ACC112 (cell line): ENCODE measurements at regions not wholly inside any gene's neighbourhood (a gene's known extent, or its start where the extent isn't known, plus 50 kb on each side); places are given as distances from the start of the nearest gene placed in this dataset.
A peak's percentile ranks its signal among the peaks of the same experiment; 100 is the strongest.

Experiments
- H2AFZ ChIP-seq: fragments of 200-600 bp; sonication (generic); one replicate; pipeline ENCODE4 v1.6.0; 2017; ENCODE audit warnings: antibody characterized with exemption, low read length; ENCODE audit not compliant: unreplicated experiment
- H3K27ac ChIP-seq: fragments of 200-600 bp; sonication (generic); 2 replicates; pipeline ENCODE4 v1.5.1; 2014; ENCODE audit warnings: low read depth, mild to moderate bottlenecking, antibody characterized with exemption, low read length, moderate library complexity
- H3K27me3 ChIP-seq: fragments of 200-600 bp; sonication (generic); 2 replicates; pipeline ENCODE4 v1.6.1; 2014; ENCODE audit warnings: mild to moderate bottlenecking, antibody characterized with exemption, low read length, moderate library complexity, mixed read lengths; ENCODE audit not compliant: insufficient read depth
- H3K36me3 ChIP-seq: fragments of 200-600 bp; sonication (generic); 2 replicates; pipeline ENCODE4 v1.6.1; 2016; ENCODE audit warnings: mild to moderate bottlenecking, antibody characterized with exemption, low read length, moderate library complexity, mixed read lengths; ENCODE audit not compliant: insufficient read depth
- H3K4me1 ChIP-seq: fragments of 200-600 bp; sonication (generic); one replicate; pipeline ENCODE4 v1.6.1; 2016; ENCODE audit warnings: low read length, mixed read lengths; ENCODE audit not compliant: insufficient read depth, unreplicated experiment, control insufficient read depth
- H3K4me3 ChIP-seq: fragments of 200-600 bp; sonication (generic); 2 replicates; pipeline ENCODE4 v1.5.1; 2014; ENCODE audit warnings: mild to moderate bottlenecking, low read depth, low read length
- H3K79me2 ChIP-seq: fragments of 200-600 bp; sonication (generic); one replicate; pipeline ENCODE4 v1.6.0; 2016; ENCODE audit warnings: low read length; ENCODE audit not compliant: control insufficient read depth, unreplicated experiment, insufficient read depth

GRCh38 chr6:134117409-134117808 lies 65.0 kb upstream of the SLC2A12 start:
- Histone ChIP-seq H3K36me3 (no peaks in the 10 kb centered on the region), H2AFZ (no peak overlapping the region), H3K4me3 (no peak overlapping the region), H3K27me3 (no peaks in the 10 kb centered on the region), H3K4me1 (no peaks in the 10 kb centered on the region), H3K79me2 (no peaks in the 10 kb centered on the region), H3K27ac (no peak overlapping the region)

DNA sequence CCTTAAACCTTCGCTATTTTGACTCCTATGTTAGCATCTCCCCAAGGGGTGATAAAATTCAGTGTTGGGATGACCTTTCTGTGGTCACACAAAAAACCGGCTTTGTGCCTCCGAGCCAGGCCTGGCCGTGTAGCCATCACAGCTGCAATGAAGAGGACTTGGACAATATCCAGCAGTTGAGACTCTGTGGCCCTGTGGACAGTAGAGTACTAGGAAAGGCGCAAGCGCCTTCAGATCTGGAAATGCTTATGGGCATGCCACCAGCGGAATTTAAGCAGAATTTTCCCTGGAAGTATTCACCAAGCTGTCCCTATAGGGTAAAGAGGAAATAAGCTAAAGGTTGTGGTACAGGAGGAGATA lies 63.3 kb upstream of the SLC2A12 start:
- no peak overlapping the region for H3K4me3 ChIP-seq
- H3K79me2 ChIP-seq, result no peaks in the 10 kb centered on the region
- H2AFZ ChIP-seq, result no peak overlapping the region
- no peaks in the 10 kb centered on the region for H3K27me3 ChIP-seq
- H3K36me3 ChIP-seq, result no peaks in the 10 kb centered on the region
- no peaks in the 10 kb centered on the region for H3K4me1 ChIP-seq
- H3K27ac ChIP-seq, result no peak overlapping the region

DNA sequence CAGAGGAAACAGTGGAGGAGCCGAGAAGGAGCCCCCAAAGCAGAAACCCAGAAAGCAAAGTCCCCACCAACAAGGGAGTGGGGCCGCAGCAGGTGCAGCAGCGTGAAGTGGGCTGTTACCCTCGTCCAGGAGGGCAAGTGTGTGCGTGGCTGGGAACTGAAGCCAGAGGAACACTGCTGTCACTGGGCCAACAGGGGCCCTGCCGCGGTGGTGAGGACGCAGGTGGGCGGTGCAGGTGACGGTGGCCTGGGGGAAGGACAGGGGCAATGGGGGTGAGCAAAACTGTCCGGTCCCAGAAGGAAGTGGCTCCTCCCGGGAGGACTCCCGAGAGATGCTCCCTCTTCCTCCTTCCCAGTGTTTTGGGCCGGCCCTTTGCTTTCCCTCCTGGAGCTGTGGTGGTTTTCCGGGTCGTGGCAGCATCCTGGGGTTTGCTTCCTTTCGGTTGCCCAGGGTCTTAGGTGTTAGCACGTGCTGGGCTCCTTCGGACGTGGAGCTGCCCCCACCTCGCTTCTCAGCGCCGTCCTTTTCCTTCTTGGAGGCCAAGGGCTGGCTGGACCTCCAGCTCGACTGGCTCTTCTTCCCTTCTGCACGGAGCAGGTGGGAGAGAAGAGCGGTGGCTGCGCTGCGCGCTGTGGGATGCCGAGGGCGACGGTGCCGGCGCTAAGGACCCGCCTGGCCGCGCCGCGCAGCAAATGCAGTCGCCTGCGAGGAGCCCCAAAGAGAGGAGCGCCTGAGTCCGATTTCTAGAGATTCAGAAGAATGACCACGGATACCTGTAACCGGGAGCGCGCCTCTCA lies 62.7 kb upstream of the SLC2A12 start:
- H2AFZ ChIP-seq, result no peak overlapping the region
- H3K4me3 ChIP-seq, result no peak overlapping the region
- no peaks in the 10 kb centered on the region for H3K27me3 ChIP-seq

GRCh38 chr6:134114489-134114888 lies 62.1 kb upstream of the SLC2A12 start:
- H2AFZ ChIP-seq, result no peak overlapping the region
- H3K27ac ChIP-seq, result no peak overlapping the region
- H3K79me2 ChIP-seq, result no peaks in the 10 kb centered on the region
- H3K27me3 ChIP-seq, result no peaks in the 10 kb centered on the region
- no peaks in the 10 kb centered on the region for H3K36me3 ChIP-seq
- no peak overlapping the region for H3K4me3 ChIP-seq
- H3K4me1 ChIP-seq, result peaks cover 8% of the 10 kb centered on the region

More for the DNA sequence above, 62.7 kb upstream of the SLC2A12 start:
- Histone ChIP-seq H3K36me3 (no peaks in the 10 kb centered on the region), H3K79me2 (no peaks in the 10 kb centered on the region), H3K27ac (no peak overlapping the region), H3K4me1 (peaks cover 2% of the 10 kb centered on the region)

- Histone ChIP-seq H3K27ac (no peak overlapping the region), H2AFZ (no peak overlapping the region), H3K79me2 (no peaks in the 10 kb centered on the region), H3K27me3 (no peaks in the 10 kb centered on the region), H3K4me3 (no peak overlapping the region), H3K4me1 (peaks cover 18% of the 10 kb centered on the region), H3K36me3 (no peaks in the 10 kb centered on the region)
Observed at GRCh38 chr6:134111726-134112125, 59.3 kb upstream of the SLC2A12 start.

- Histone ChIP-seq H3K27me3 (no peaks in the 10 kb centered on the region), H3K79me2 (no peaks in the 10 kb centered on the region), H3K4me3 (no peak overlapping the region), H3K27ac (no peak overlapping the region), H3K4me1 (peaks cover 24% of the 10 kb centered on the region), H2AFZ (no peak overlapping the region), H3K36me3 (no peaks in the 10 kb centered on the region)
Observed at GRCh38 chr6:134111062-134111677, 58.7 kb upstream of the SLC2A12 start.

GRCh38 chr6:134106702-134107101 lies 54.3 kb upstream of the SLC2A12 start:
- Histone ChIP-seq H3K27ac (0 out of 2 replicates have a peak overlapping the region, but pooled peaks have one; percentile 19), H3K79me2 (no peaks in the 10 kb centered on the region), H3K4me1 (peaks cover 28% of the 10 kb centered on the region), H2AFZ (no peak overlapping the region), H3K36me3 (no peaks in the 10 kb centered on the region), H3K27me3 (no peaks in the 10 kb centered on the region), H3K4me3 (no peak overlapping the region)

GRCh38 chr6:134105940-134106339 lies 53.5 kb upstream of the SLC2A12 start:
- Histone ChIP-seq H3K27ac (no peak overlapping the region), H3K4me3 (no peak overlapping the region), H3K79me2 (no peaks in the 10 kb centered on the region), H3K4me1 (peaks cover 28% of the 10 kb centered on the region), H3K36me3 (no peaks in the 10 kb centered on the region), H2AFZ (no peak overlapping the region), H3K27me3 (no peaks in the 10 kb centered on the region)

DNA sequence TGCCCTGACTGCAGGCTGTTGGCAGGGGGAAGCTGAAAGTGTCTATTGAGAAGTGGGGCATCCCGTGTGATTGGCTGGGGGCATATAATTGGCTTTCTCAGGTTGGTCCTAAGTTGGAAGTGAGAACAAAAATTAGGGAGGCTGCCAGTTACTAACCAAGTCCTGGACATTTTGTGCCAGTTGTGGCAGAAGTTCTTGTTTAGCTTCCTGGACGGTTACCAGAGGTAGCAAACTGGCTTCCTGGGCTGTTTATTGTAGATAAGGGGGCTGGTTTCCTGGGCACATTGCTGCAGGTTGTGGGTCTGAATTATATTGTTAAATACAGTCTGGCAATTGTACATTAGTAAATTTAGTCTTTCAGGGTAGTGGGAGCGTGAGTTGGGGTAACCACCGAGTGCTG lies 50.6 kb upstream of the SLC2A12 start:
- no peak overlapping the region for H3K4me3 ChIP-seq
- H3K36me3 ChIP-seq, result no peaks in the 10 kb centered on the region
- H3K27ac ChIP-seq, result no peak overlapping the region
- no peaks in the 10 kb centered on the region for H3K27me3 ChIP-seq
- H2AFZ ChIP-seq, result no peak overlapping the region
- peaks cover 15% of the 10 kb centered on the region for H3K4me1 ChIP-seq
- H3K79me2 ChIP-seq, result no peaks in the 10 kb centered on the region
